ENCODE measurements at regions not wholly inside any gene's neighbourhood (a gene's known extent, or its start where the extent isn't known, plus 50 kb on each side); places are given as distances from the start of the nearest gene placed in this dataset.
"Not testable (repeated sequence)": the region's sequence is repeated elsewhere in the genome, so short reads cannot be mapped to it uniquely, and the experiment has no call there.

DNA sequence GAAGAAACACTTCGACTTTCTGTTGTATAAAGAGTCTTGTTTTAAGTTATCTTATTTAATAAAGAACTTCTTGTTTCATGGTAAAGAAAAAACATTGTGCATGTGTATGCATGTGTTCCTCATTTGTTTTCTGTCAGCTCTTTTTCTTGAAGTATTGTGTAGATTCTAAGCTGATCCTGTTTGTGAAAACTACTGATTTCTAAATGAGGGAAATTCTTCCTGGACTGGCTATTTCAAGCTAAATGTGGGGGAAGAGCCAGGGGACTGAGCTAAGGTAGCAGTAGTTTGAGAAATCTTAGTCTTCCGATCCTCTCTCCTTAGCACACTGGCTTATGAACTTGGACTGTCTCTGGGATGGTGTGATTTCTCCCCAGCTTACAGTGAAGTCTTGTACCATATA, 56.4 kb upstream of the RBMS1 start:
- DNase-seq, result no peak

DNA sequence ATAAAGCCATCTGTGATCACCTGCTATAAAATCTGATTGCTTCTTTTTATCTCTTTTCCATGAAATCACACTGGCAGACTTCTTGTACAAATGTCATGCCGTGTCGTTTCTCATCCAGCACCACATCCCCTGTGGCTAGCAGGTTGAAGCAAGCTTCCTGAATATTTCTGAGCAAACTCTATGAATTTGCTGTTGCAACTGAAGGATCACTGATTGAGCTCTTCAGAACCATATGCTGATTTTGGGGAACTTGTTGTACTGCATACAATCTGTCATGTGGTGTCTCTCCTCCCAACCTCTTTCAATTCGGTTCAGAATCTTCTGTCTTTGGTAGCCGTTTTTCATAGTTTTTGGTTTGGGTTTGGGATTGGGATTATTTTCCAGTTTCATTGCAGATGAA, 57.7 kb upstream of the RBMS1 start:
- no peak for DNase-seq

DNA sequence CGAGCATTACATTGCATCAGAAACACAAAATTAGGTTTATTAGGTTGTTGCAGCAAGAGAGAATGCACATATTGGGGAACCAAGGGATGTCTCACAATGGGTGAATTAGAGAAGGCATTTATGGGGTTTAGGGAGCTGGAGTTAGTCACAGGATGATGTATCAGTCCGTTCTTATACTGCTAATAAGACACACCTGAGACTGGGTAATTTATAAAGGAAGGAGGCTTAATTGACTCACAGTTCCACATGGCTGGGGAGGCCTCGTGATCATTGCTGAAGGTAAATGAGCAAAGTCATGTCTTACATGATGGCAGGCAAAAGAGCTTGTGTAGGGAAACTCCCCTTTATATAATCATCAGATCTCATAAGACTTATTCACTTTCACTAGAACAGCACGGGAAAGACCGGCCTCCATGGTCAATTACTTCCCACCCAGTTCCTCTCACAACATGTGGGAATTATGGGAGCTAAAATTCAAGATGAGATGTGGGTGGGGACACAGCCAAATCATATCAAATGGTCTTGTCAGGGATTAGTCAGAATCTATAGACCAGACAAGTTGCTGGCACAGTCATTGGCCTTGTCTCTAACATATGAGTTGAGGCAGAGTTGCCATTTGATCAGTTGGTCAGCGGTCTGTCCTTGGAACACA, 61.9 kb upstream of the RBMS1 start:
- DNase-seq, result no peak

DNA sequence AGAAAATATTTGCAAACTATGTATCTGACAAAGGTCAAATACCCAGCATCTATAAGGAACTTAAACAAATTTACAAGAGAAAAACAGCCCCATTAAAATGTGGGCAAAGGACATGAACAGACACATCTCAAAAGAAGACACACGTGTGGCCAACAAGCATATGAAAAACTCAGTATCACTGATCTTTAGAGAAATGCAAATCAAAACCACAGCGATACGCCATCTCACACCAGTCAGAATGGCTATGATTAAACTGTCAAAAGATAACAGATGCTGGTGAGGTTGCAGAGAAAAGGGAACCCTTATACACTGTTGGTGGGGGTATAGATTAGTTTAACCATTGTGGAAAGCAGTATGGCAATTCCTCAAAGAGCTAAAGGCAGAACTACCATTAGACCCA, 64.3 kb upstream of the RBMS1 start:
- DNase-seq, result no peak

DNA sequence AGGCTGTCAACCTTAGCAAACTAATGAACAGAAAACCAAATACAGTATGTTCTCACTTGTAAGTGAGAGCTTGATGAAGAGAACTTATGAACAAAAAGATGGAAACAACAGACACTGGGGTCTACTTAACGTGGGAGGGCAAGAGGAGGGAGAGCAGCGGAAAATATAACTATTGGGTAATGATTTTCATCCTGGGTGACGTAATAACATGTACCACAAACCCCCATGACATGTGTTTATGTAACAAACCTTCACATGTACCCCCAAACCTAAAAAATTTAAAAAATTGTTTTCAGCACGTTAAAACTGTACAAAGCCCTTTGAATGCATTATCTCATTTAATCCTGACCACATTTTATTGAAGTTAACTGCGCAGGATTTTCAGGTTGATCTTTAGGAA, 64.9 kb upstream of the RBMS1 start:
- DNase-seq, result no peak

DNA sequence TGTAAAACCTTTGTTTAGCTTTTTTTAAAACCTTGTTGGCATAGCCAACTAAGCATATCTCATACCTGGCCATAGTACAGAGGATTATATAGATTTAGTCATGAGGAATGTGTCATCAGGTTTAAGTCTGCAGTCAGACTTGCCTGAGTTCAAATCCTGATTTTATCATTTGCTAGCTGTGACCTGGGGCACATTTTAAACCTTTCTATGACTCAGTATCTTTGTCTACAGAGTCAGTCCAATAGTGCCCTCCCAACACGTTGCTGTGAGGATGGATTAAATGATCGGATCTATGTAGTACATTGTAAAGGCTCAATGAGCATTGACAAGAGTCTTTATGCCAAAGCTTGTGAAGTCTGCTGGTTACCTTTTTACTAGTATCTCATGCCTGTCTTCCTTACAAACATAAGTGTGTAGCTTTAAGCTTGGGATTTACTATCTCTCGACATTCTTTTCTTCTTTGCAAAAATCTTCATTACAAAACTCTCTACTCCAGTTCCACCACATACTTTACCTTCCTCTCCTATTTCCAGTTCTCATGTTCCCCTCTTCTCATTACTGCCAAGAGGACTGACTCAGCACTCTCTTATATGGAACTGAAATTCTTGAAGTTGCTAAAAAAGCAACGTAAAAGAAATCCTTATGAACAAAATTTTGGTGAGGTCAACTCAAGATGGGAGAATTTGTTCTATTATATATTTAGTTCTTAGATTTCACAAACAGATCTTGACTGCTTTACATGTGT, 68.1 kb upstream of the RBMS1 start:
- no peak for DNase-seq

DNA sequence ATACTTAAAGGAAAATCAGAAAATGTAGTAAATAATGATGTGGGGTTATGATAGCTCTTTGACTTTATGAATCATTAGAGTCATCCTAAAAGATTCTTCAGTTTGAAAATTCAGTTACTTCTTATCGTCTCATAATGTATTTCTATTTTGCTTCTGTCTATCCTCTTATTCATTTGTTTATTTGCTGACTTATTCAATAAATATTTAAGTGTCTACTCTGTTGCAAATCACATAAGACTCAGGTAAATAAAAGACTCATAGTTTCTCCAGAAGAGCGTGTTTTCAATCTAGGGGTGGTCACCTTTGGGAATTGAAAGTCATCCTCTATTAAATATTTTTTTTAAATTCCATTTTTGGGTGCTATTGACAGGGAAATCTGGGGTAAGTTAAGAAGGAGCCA, 69.1 kb upstream of the RBMS1 start:
- no peak for DNase-seq

DNA sequence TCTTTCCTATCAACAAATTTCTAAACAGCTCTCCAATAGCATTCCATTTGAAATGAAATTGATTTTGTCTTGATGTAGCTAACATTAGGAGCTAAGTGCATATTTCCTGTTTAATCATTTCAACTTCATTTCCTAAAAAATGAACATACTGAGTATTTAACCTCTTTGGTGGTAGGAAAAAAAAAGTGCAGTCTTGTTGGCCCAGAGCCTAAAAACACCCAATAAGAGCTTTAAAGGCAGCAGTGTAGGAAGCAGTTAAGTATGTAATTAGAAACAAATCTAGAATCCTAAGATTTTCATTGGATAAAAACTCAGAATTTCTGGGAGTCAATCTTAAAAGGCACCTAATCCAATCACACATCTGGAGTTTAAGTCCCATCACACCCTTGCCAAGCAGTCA, 71.0 kb upstream of the RBMS1 start:
- DNase-seq, result no peak

DNA sequence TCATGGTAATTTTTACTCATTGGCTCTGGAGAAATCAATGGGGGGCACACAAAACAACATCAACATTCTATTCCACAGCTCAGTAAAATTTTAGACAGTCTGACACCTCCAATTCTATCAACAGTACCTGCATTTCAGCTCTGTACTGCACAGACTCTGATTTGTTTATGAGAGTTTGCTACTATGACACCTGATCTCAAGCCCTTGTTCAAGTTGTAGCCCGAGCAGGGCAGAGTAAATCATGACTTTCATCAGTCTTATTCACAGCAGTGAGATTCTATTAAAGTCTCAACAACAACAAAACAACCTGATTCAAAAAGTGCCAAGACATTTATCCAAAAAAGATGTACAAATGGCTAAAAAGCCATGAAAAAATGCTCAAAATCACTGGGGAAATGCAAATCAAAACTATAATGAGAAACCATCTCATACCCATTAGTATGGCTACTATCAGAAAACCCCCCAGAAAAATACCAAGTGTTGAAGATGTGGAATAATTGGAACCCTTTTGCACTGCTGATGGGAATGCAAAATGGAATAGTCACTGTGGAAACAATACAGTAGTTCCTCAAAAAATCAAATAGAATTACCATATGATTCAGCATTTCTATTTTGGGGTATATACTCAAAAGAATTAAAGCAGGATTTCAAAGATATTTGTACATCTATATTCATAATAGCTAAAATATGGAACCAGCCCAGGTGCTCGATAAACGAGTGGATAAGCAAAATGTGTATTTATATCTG, 71.7 kb upstream of the RBMS1 start:
- no peak for DNase-seq

DNA sequence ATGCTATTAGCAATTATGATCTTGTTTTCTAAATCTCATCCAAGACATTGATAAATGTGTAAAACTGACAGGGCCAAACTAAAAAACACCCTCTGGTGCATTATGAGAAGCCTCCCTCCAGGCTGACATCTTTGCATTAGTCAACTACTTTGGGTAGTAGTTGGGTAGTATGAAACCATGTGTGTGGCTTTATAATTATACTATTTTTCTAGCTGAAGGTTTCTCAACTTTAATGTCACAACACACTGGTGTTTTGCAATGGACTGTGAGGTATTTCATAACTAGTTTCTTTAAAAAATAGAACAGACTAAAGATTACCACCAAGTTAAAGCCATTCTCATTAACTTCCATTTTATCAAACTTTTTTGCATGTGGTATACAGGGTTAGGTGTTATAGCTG, 73.1 kb upstream of the RBMS1 start:
- no peak for DNase-seq

DNA sequence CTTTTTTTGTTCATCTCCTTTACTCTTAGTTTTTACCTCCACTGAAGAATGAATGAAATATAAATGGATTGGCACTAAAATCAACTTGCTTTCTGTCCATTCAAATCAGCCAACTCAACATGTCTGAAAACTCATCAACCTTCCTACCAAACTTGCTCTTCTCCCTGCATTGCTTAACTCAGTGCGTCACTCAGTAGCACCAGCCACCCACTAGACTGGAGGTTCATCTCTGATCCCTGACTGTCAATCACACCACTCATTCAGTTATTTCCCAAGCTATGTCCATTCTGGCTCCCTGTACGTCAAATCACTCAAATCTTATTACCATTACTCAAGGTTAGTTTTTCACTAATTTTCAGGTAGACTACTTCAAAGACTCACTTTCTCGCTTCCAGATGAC, 75.2 kb upstream of the RBMS1 start:
- no peak for DNase-seq

DNA sequence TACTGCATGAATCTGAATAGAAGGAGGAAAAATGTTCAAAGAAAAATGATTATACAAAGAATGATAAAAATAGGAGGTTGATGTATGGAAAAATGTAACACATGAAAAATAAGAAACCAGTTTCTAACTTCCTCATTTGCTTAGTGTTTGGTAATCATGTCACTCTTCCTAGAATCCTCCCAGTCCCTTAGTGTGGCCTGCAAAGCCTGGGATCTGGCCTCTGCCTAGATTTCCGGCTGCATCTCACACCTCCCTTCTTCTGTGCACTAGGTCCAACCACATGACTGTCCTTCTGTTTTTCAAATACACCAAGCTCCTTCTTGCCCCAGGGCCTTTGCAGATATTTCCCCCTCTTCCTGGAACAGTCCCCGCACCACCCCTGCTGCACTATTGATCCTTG, 76.8 kb upstream of the RBMS1 start:
- no peak for DNase-seq

DNA sequence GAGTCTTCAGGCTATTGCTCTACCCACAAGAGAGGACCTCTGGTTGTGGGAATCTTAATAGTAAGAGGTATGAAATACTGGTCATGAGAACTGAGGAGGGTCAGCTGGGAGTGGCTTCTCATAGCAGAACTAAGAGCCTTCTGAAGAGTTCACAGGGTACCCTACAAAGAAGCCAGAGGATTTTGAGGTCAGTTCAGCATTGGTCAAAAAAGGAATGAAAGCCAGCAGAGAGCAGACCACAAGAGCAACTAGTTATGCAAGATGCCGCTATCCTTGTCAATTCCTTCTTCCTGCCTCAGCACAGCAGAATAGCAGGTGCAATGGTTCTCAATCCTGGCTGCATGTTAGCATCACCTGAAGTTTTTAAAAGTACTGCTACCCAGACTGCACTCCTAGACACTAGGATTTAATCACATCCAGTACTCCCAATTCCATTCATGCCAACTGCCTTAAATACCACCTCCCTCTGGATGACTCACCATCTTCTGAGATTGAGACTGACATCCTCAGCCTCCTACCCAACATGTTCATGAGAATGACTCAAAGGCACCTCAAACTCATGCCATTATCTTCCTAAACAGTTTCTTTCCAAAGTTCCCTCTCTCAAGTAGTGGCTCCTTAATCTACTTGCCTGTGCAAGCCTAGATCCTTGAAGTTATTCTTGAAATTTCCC, 81.0 kb upstream of the RBMS1 start:
- DNase-seq, result no peak

DNA sequence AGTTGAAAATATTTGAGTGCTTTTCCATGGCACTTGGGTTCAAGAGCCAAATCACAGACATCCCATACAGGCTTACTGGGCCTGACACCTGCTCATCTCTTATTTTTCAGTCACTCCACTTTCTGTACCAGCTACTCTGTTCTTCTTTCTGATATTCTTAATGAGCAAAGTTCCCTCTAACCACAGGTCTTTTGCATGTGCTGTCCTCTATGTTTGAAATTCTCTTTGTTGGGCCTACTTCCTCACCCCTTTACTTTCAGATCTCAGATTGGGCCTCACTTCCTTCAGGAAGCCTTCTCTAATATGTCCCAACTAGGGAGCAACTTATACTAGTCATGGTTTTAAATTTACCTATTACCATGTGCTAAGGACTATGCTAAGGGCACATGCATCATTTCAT, 81.8 kb upstream of the RBMS1 start:
- DNase-seq, result no peak

DNA sequence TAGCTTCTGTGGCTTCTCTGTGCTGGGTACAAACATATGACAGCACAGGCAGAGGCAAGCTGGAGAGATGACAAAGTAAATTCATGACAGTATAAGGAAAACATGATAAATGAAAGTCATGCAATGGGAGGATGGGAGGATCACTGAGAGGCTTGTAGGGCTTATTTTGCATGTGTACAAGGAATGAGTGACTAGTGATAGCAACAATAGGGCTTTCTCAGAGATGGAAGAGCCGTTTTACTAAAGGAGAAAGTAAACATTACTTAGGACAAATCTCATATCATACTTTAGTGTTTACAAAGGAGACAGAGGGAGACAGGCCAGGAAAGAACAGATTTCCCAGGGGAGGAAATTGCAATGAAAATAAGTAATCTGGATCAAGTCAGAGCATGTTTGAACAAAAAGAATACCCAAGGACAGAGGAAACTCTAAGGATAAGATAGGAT, 82.5 kb upstream of the RBMS1 start:
- DNase-seq, result no peak

DNA sequence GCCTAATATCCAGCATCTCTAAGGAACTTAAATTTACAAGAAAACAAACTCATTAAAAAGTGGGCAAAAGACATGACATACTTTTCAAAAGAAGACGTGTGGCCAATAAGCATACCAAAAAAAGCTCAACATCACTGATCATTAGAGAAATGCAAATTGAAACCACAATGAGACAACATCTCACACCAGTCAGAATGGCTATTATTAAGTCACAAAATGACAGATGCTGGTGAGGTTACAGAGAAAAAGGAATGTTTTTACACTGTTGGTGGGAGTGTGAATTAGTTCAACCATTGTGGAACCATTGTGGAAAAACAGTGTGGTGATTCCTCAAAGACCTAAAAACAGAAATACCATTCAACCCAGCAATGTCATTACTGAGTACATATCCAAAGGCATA, 83.5 kb upstream of the RBMS1 start:
- not testable (repeated sequence) for DNase-seq

DNA sequence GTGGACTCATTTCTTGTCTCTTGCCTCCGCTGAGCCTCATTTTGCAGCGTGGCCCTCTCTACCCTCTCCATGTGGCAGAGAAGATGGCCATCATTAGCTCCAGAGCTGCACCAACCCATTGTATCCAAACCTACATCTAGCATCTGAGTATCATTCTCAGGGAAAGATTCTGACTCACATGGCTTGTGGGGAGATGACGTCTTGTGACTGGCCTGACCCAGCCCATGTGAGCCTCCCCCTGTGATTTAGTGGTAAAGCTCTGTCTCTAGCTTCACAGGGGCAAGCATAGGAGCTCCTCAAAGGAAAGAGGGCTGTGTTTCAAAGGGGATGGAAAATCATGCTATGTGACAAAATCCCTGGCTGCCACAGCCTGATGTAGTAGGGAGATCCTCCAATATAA, 87.4 kb upstream of the RBMS1 start:
- no peak for DNase-seq

DNA sequence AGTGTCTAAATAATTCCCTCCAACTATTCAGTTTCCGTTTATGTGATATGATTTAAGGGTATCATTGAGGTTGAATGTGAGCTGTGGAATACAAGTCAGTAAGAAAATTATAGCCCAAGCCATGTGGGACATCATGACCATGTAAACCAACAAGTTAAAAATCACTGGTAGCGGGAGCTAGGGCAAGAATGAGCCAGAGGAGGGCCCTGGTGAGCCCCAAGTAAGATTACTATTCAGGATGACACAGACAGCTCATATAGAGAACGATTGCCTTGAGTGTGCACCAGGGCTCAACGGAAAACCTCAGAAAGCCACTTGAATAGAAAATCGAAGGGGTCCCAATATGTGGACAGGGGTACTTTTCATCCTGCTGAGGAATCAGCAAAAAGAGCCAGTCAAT, 87.8 kb upstream of the RBMS1 start:
- no peak for DNase-seq

DNA sequence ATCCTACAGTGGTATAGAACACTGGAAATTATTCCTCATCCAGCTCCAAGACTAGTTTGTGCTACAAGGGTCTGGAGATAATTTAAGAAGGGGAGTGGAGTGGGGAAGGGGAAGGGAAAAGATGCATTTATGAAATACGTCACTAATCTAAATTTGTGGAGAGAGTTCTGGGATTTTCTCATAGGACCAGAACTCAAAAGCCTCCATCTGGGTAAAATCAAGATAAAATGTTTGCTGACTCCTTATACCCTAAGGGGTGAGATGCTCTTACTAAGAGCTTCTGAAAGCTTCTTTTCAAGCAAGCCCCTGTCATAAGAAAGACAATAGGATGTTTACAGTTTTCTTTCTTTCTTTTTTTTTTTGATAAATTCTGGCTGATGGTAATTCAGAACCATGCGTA, 88.5 kb upstream of the RBMS1 start:
- no peak for DNase-seq

DNA sequence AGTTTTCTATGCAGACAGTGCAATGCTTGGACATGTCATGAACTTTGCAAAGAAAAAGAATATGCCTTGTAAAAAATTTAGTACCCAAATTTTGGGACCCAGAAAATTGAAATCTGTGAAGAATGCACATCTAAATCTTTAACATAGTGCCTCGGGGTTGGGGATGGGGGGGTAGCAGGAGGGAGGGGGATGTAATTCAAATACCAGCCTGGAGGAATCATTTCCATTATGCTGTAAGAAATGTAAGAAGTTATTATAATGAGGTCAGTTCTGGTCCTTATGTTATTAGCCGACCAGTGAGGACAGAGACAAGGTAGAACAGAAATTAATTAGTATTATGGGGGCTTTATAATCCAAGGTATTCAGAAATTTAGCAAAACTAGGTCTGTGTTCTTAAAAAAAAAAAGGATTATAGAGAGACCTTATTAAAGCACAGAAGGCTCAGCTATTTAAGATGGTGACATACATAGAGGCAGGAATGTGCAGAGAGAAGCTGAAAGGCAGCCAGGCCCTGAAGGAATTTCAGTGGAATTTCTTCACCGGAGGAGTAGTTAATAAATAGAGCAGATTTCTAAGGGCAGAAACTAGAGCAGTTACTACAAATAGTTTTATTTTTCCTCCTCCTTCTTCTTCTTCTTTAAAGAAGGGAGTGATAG, 89.0 kb upstream of the RBMS1 start:
- DNase-seq, result no peak

DNA sequence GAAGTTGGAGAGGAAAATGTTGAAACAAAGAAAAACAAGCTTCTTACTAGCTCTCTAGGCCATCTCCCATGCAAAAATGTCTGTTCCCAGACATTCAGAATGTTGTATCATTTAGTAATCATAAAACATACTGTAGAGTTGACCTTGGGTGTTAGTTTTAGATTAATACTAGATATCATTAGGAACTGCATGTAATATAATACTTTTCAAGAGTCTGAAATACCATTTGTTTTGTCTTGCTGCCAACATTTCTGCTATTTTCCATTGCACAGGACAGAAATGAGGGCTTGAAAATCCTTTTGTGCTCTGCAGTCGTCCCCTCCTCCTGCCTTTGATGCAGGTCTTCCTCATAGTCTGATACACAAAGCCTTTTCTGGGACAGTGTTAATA, 89.5 kb upstream of the RBMS1 start:
- no peak for DNase-seq

DNA sequence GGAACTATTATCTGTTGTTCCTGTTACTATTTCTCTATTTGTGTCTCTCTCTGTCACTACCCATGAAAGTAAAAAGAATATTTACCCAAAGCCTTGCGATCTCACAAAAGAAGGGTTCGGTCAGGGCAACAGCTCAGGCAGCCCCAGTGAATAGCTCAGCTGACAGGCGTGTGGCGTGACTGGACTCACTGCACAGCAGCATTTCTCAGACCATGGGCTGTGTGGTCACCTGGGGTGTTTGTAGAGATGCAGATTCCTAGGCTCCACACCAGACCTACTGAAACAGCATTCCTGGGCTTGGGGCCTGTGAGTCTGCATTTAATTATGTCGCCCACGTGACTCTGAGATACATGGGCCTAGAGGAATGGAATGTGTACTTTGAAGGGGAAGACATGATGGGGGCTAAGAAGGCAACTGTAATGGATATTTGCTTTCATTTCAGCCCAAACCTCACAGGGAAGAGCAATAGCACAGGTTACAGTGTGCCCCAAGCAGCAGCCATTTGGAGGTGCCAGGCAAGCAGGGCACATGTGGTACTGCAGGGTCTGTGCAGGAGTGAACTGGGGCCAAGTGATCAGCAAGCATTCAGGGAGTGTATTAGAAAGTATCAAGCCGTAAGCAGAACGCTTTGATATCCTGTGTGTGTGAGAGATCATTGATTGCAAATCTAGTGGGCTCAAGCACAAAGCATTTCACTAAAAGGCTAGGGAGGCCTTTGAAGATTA, 90.4 kb upstream of the RBMS1 start:
- DNase-seq, result no peak

Data from NCI-H1048 (cell line).